Hepatocyte (in vitro differentiated cells): ENCODE measurements at regions not wholly inside any gene's neighbourhood (a gene's known extent, or its start where the extent isn't known, plus 50 kb on each side); places are given as distances from the start of the nearest gene placed in this dataset.

ENCODE experiments used
- CTCF ChIP-seq: fragments of 200-600 bp; sonication (generic); IDR thresholded peaks from 2 replicates; pipeline ENCODE4 v1.5.1; 2016; ENCODE audit warnings: antibody characterized with exemption, mild to moderate bottlenecking; ENCODE audit not compliant: poor library complexity
- EZH2 ChIP-seq: fragments of 200-600 bp; sonication (generic); IDR thresholded peaks from 2 replicates; pipeline ENCODE4 v1.6.1; 2016; ENCODE audit warnings: antibody characterized with exemption, mild to moderate bottlenecking, borderline replicate concordance
- EZH2phosphoT487 ChIP-seq: fragments of 200-600 bp; sonication (generic); IDR thresholded peaks from one replicate; pipeline ENCODE4 v1.6.1; 2018; ENCODE audit warnings: antibody characterized with exemption, mild to moderate bottlenecking, low read depth, moderate library complexity; ENCODE audit not compliant: unreplicated experiment, severe bottlenecking

GRCh38 chr15:69722924-69723323 is 270.3 kb downstream of the RPLP1 start:
- TF ChIP-seq CTCF (no peak), EZH2 (no peak), EZH2phosphoT487 (no peak)
